ENCODE measurements at regions not wholly inside any gene's neighbourhood (a gene's known extent, or its start where the extent isn't known, plus 50 kb on each side); places are given as distances from the start of the nearest gene placed in this dataset.

GRCh38 chr4:126750723-126751122 lies 882.0 kb upstream of the INTU start:
- TF ChIP-seq, protein P1, sequence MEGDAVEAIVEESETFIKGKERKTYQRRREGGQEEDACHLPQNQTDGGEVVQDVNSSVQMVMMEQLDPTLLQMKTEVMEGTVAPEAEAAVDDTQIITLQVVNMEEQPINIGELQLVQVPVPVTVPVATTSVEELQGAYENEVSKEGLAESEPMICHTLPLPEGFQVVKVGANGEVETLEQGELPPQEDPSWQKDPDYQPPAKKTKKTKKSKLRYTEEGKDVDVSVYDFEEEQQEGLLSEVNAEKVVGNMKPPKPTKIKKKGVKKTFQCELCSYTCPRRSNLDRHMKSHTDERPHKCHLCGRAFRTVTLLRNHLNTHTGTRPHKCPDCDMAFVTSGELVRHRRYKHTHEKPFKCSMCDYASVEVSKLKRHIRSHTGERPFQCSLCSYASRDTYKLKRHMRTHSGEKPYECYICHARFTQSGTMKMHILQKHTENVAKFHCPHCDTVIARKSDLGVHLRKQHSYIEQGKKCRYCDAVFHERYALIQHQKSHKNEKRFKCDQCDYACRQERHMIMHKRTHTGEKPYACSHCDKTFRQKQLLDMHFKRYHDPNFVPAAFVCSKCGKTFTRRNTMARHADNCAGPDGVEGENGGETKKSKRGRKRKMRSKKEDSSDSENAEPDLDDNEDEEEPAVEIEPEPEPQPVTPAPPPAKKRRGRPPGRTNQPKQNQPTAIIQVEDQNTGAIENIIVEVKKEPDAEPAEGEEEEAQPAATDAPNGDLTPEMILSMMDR (IDR thresholded peaks at IDR 0.05; ENCODE audit: borderline replicate concordance, extremely low read depth, low read length, poor library complexity, severe bottlenecking), result no peak
- TF ChIP-seq EZH2 (IDR thresholded peaks at IDR 0.05; ENCODE audit: borderline replicate concordance, low read depth, low read length, severe bottlenecking), result no peak
- Histone ChIP-seq H3K4me3 (ENCODE audit: low read depth in 1 of 2, low read length in 2 of 2) (no peak overlapping the region), H3K27me3 (ENCODE audit: insufficient read depth, low read length, poor library complexity) (no peaks in the 10 kb centered on the region), H3K4me1 (ENCODE audit: insufficient read depth, low read length) (no peaks in the 10 kb centered on the region), H3K9ac (ENCODE audit: low read depth, low read length) (no peak overlapping the region), H3K36me3 (ENCODE audit: insufficient read depth, low read length) (no peaks in the 10 kb centered on the region), H3K27ac (ENCODE audit: low read length) (no peak overlapping the region), H3K9me3 (ENCODE audit: insufficient read depth, low read length, severe bottlenecking) (no peaks in the 10 kb centered on the region), H3K4me2 (ENCODE audit: insufficient read depth, low read length) (no peak overlapping the region), H2AFZ (ENCODE audit: low read depth, low read length) (no peak overlapping the region), H3K79me2 (ENCODE audit: insufficient read depth, low read length) (no peaks in the 10 kb centered on the region), H4K20me1 (ENCODE audit: insufficient read depth, low read length) (no peaks in the 10 kb centered on the region)
- DNase-seq (no peak), ATAC-seq (ENCODE audit: insufficient read depth, low read depth) (no peak)

DNA sequence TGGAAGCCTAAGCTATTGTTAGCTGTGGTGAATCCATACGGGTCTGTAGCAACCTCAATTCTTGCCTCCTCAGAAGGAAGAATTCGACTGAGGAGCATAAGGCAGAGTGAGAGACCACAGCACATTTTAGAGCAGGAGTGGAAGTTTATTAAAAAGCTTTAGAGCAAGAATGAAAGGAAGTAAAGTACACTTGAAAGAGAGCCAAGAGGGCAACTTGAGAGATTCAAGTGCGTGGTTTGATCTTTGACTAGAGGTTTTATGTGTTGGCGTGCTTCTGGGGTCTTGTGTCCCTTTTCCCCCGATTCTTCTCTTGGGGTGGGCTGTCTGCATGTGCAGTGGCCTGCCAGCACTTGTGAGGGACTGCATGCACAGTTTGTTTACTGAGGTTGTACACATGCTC lies 880.6 kb upstream of the INTU start:
- no peak overlapping the region for H3K4me2 ChIP-seq (ENCODE audit: insufficient read depth, low read length)
- no peaks in the 10 kb centered on the region for H3K9me3 ChIP-seq (ENCODE audit: insufficient read depth, low read length, severe bottlenecking)
- H3K27me3 ChIP-seq (ENCODE audit: insufficient read depth, low read length, poor library complexity), result no peaks in the 10 kb centered on the region
- H3K79me2 ChIP-seq (ENCODE audit: insufficient read depth, low read length), result no peaks in the 10 kb centered on the region
- H3K4me3 ChIP-seq (ENCODE audit: low read depth in 1 of 2, low read length in 2 of 2), result no peak overlapping the region
- H2AFZ ChIP-seq (ENCODE audit: low read depth, low read length), result no peak overlapping the region
- no peaks in the 10 kb centered on the region for H3K4me1 ChIP-seq (ENCODE audit: insufficient read depth, low read length)
- DNase-seq, result no peak
- H3K27ac ChIP-seq (ENCODE audit: low read length), result no peak overlapping the region
- ATAC-seq (ENCODE audit: insufficient read depth, low read depth), result no peak
- no peak for TF ChIP-seq EZH2 (IDR thresholded peaks at IDR 0.05; ENCODE audit: borderline replicate concordance, low read depth, low read length, severe bottlenecking)
- TF ChIP-seq, protein P1 (IDR thresholded peaks at IDR 0.05; ENCODE audit: borderline replicate concordance, extremely low read depth, low read length, poor library complexity, severe bottlenecking), result no peak
- H4K20me1 ChIP-seq (ENCODE audit: insufficient read depth, low read length), result no peaks in the 10 kb centered on the region
- H3K9ac ChIP-seq (ENCODE audit: low read depth, low read length), result no peak overlapping the region
- H3K36me3 ChIP-seq (ENCODE audit: insufficient read depth, low read length), result no peaks in the 10 kb centered on the region

- H3K4me2 ChIP-seq (ENCODE audit: insufficient read depth, low read length), result no peak overlapping the region
- TF ChIP-seq, protein P1 (IDR thresholded peaks at IDR 0.05; ENCODE audit: borderline replicate concordance, extremely low read depth, low read length, poor library complexity, severe bottlenecking), result no peak
- no peak for TF ChIP-seq EZH2 (IDR thresholded peaks at IDR 0.05; ENCODE audit: borderline replicate concordance, low read depth, low read length, severe bottlenecking)
- no peaks in the 10 kb centered on the region for H3K79me2 ChIP-seq (ENCODE audit: insufficient read depth, low read length)
- DNase-seq (no peak), ATAC-seq (ENCODE audit: insufficient read depth, low read depth) (no peak)
- H3K27ac ChIP-seq (ENCODE audit: low read length), result no peak overlapping the region
- H3K9ac ChIP-seq (ENCODE audit: low read depth, low read length), result no peak overlapping the region
- H3K4me1 ChIP-seq (ENCODE audit: insufficient read depth, low read length), result no peaks in the 10 kb centered on the region
- H3K4me3 ChIP-seq (ENCODE audit: low read depth in 1 of 2, low read length in 2 of 2), result no peak overlapping the region
- no peak overlapping the region for H2AFZ ChIP-seq (ENCODE audit: low read depth, low read length)
- no peaks in the 10 kb centered on the region for H3K27me3 ChIP-seq (ENCODE audit: insufficient read depth, low read length, poor library complexity)
- no peaks in the 10 kb centered on the region for H3K9me3 ChIP-seq (ENCODE audit: insufficient read depth, low read length, severe bottlenecking)
- H3K36me3 ChIP-seq (ENCODE audit: insufficient read depth, low read length), result no peaks in the 10 kb centered on the region
- H4K20me1 ChIP-seq (ENCODE audit: insufficient read depth, low read length), result no peaks in the 10 kb centered on the region
Measured at GRCh38 chr4:126752702-126753101, 880.1 kb upstream of the INTU start.

GRCh38 chr4:126753592-126753991 lies 879.2 kb upstream of the INTU start:
- H3K27ac ChIP-seq (ENCODE audit: low read length), result no peak overlapping the region
- H3K4me1 ChIP-seq (ENCODE audit: insufficient read depth, low read length), result no peaks in the 10 kb centered on the region
- no peak overlapping the region for H2AFZ ChIP-seq (ENCODE audit: low read depth, low read length)
- TF ChIP-seq, protein P1 (IDR thresholded peaks at IDR 0.05; ENCODE audit: borderline replicate concordance, extremely low read depth, low read length, poor library complexity, severe bottlenecking), result no peak
- no peak for TF ChIP-seq EZH2 (IDR thresholded peaks at IDR 0.05; ENCODE audit: borderline replicate concordance, low read depth, low read length, severe bottlenecking)
- H3K4me3 ChIP-seq (ENCODE audit: low read depth in 1 of 2, low read length in 2 of 2), result no peak overlapping the region
- H3K27me3 ChIP-seq (ENCODE audit: insufficient read depth, low read length, poor library complexity), result no peaks in the 10 kb centered on the region
- no peaks in the 10 kb centered on the region for H3K79me2 ChIP-seq (ENCODE audit: insufficient read depth, low read length)
- H3K36me3 ChIP-seq (ENCODE audit: insufficient read depth, low read length), result no peaks in the 10 kb centered on the region
- no peaks in the 10 kb centered on the region for H4K20me1 ChIP-seq (ENCODE audit: insufficient read depth, low read length)
- H3K4me2 ChIP-seq (ENCODE audit: insufficient read depth, low read length), result no peak overlapping the region
- no peaks in the 10 kb centered on the region for H3K9me3 ChIP-seq (ENCODE audit: insufficient read depth, low read length, severe bottlenecking)
- H3K9ac ChIP-seq (ENCODE audit: low read depth, low read length), result no peak overlapping the region
- ATAC-seq (ENCODE audit: insufficient read depth, low read depth), result no peak
- DNase-seq, result no peak
